Esophagus squamous epithelium (tissue), 4 donors: ENCODE measurements at regions not wholly inside any gene's neighbourhood (a gene's known extent, or its start where the extent isn't known, plus 50 kb on each side); places are given as distances from the start of the nearest gene placed in this dataset.

Source experiments
- POLR2A ChIP-seq, 4 donors: fragments of 450-650 bp; IDR thresholded peaks; one replicate each; pipeline ENCODE4 v1.6.1; 2017; ENCODE audit warnings: antibody characterized with exemption in 4 of 4, mild to moderate bottlenecking in 4 of 4, moderate library complexity in 3 of 4
- TF ChIP-seq, protein P1 (sequence below), 6 experiments: fragments of 450-650 bp in 4 of 6; fragments of 200-600 bp in 2 of 6; sonication (generic) in 2 of 6; IDR thresholded peaks; one replicate each; pipeline ENCODE4 v1.5.1; 2016 to 2019; ENCODE audit warnings: antibody characterized with exemption in 6 of 6, mild to moderate bottlenecking in 4 of 6, moderate library complexity in 4 of 6

DNA sequence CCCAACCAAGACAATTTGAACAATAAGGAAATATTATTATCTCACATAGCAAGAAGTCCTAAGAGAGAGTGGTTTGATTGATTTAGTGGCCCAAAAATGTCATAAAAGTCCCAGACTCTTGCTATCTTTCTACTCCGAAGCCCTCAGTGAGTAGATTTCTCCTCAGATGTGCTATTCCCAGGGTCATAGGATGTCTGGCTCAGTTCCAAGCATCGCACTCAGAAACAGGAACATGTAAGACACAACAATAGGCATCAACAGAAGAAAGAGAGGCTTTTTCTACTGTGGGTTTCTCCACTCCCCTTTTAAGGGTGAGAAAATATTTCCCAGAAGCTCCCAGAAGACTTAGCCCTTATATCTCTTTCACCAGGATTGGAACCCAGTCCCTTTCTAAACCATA lies 188.1 kb upstream of the CDKN3 start:
- TF ChIP-seq, protein P1, sequence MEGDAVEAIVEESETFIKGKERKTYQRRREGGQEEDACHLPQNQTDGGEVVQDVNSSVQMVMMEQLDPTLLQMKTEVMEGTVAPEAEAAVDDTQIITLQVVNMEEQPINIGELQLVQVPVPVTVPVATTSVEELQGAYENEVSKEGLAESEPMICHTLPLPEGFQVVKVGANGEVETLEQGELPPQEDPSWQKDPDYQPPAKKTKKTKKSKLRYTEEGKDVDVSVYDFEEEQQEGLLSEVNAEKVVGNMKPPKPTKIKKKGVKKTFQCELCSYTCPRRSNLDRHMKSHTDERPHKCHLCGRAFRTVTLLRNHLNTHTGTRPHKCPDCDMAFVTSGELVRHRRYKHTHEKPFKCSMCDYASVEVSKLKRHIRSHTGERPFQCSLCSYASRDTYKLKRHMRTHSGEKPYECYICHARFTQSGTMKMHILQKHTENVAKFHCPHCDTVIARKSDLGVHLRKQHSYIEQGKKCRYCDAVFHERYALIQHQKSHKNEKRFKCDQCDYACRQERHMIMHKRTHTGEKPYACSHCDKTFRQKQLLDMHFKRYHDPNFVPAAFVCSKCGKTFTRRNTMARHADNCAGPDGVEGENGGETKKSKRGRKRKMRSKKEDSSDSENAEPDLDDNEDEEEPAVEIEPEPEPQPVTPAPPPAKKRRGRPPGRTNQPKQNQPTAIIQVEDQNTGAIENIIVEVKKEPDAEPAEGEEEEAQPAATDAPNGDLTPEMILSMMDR (IDR thresholded peaks at IDR 0.05): no peak
- TF ChIP-seq POLR2A (IDR thresholded peaks at IDR 0.05): no peak
